HFFc6 (cell line): ENCODE measurements at regions not wholly inside any gene's neighbourhood (a gene's known extent, or its start where the extent isn't known, plus 50 kb on each side); places are given as distances from the start of the nearest gene placed in this dataset.

ENCODE experiments used
- DNase-seq: peaks from one replicate; pipeline ENCODE4 v3.0.0-alpha.2; 2018
- H3K27ac Mint-ChIP-seq: 2 replicates; pipeline ENCODE4 v1.8.0; 2020; ENCODE audit warnings: mild to moderate bottlenecking, mixed read lengths
- H3K27me3 Mint-ChIP-seq: 2 replicates; pipeline ENCODE4 v1.8.0; 2021; ENCODE audit warnings: mild to moderate bottlenecking, moderate library complexity, mixed read lengths; ENCODE audit not compliant: insufficient read depth
- H3K36me3 Mint-ChIP-seq: 2 replicates; pipeline ENCODE4 v1.8.0; 2021; ENCODE audit warnings: low read depth, mixed read lengths
- H3K4me1 Mint-ChIP-seq: 2 replicates; pipeline ENCODE4 v1.8.0; 2020; ENCODE audit warnings: low read depth, mixed read lengths
- H3K4me3 Mint-ChIP-seq: 2 replicates; pipeline ENCODE4 v1.8.0; 2020; ENCODE audit warnings: mild to moderate bottlenecking, moderate library complexity, mixed read lengths
- H3K9me3 Mint-ChIP-seq: 2 replicates; pipeline ENCODE4 v1.8.0; 2020; ENCODE audit warnings: mild to moderate bottlenecking, mixed read lengths
- TF ChIP-seq, protein P1 (sequence below): fragments of 200-600 bp; sonication (generic); IDR thresholded peaks from 2 replicates; pipeline ENCODE4 v1.5.0; 2021; ENCODE audit warnings: antibody characterized with exemption, mild to moderate bottlenecking

DNA sequence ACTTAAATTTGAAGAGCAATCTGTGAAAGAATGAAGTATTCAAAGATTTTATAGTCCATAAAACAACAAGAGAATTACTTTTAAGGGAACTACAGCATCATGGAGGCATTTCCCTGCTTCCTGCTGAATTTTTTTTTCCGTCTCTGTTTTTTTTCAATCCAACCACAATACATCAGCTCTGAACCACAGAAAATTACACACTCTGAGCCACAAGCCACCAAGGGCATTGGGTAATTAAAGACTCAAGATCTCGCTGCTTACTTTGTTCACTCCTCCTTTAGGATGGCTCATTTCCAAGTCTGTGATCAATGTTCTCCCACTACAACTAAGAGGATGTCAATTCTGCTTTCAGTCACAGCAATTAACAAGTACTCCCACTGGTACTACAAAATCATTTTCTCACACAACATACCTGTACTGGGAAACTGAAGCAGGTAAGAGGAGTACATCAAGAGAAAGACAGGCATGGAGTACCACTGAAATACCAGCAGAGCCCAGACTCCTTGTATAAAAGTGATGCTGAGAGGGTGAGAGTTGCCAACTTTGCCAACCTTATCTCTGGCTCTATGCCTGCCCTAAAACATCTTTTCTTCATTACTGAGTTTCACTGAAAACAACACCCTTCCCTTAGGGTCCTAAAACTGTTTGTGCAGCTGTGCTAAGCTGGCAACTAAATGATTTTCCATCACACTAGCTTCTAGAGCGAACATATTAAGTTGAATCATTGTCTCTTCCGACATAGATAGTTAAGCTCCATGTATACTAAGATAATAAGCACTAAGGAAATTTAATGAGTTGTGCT, 105.8 kb upstream of the MAGEB18 start:
- Mint-ChIP-seq H3K4me3 (no peak overlapping the region), H3K4me1 (no peaks in the 10 kb centered on the region), H3K36me3 (no peaks in the 10 kb centered on the region), H3K27me3 (no peaks in the 10 kb centered on the region), H3K27ac (no peak overlapping the region), H3K9me3 (peaks cover 11% of the 10 kb centered on the region)
- TF ChIP-seq, protein P1, sequence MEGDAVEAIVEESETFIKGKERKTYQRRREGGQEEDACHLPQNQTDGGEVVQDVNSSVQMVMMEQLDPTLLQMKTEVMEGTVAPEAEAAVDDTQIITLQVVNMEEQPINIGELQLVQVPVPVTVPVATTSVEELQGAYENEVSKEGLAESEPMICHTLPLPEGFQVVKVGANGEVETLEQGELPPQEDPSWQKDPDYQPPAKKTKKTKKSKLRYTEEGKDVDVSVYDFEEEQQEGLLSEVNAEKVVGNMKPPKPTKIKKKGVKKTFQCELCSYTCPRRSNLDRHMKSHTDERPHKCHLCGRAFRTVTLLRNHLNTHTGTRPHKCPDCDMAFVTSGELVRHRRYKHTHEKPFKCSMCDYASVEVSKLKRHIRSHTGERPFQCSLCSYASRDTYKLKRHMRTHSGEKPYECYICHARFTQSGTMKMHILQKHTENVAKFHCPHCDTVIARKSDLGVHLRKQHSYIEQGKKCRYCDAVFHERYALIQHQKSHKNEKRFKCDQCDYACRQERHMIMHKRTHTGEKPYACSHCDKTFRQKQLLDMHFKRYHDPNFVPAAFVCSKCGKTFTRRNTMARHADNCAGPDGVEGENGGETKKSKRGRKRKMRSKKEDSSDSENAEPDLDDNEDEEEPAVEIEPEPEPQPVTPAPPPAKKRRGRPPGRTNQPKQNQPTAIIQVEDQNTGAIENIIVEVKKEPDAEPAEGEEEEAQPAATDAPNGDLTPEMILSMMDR, result no peak
- no peak for DNase-seq

DNA sequence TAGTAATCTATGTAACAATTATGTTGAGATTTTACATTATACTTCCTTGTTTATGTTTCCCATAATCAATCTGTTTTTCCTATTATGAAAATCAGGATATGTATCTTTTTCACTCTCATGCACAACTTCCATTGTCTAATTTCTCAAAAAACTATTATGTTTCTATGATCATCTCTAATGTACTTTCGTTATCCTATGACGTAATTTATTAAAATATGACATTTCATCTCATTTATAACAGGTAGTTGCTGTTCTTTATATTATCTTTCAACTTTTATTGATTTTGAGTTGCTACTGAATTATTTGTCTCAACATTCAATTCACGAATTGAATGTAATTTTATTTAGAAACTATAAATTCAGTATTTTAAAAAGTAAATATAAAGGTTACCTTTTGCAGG, 100.8 kb upstream of the MAGEB18 start:
- TF ChIP-seq, protein P1, result no peak
- peaks cover under 1% of the 10 kb centered on the region; the same call in 1 of the 2 replicates for H3K9me3 Mint-ChIP-seq
- no peak overlapping the region for H3K27ac Mint-ChIP-seq
- no peak overlapping the region for H3K4me3 Mint-ChIP-seq
- no peaks in the 10 kb centered on the region for H3K36me3 Mint-ChIP-seq
- DNase-seq, result no peak
- no peaks in the 10 kb centered on the region for H3K27me3 Mint-ChIP-seq
- no peaks in the 10 kb centered on the region for H3K4me1 Mint-ChIP-seq

DNA sequence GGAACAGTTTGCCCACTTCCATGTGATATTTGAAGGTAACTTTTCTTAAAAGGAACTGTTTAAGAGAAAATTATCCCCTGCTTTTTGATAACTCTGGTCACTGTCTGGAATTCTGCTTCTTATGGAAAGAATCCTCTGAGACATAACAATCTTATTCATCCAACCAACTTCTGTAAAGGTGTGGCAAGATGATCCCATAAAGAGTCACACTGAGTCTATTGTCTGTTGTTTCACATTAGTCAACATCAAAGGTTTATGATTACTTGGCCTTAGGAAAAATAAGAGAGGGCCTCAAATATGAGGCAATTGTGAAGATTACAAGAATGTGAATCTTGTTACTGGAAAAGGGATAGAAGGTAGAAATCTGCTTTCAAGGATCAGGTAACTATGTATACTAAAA, 88.0 kb upstream of the MAGEB18 start:
- Mint-ChIP-seq H3K27me3 (no peaks in the 10 kb centered on the region), H3K4me3 (no peak overlapping the region), H3K27ac (no peak overlapping the region), H3K4me1 (no peaks in the 10 kb centered on the region), H3K9me3 (peaks cover 7% of the 10 kb centered on the region; the same call in 1 of the 2 replicates), H3K36me3 (no peaks in the 10 kb centered on the region)
- TF ChIP-seq, protein P1, result no peak
- no peak for DNase-seq

DNA sequence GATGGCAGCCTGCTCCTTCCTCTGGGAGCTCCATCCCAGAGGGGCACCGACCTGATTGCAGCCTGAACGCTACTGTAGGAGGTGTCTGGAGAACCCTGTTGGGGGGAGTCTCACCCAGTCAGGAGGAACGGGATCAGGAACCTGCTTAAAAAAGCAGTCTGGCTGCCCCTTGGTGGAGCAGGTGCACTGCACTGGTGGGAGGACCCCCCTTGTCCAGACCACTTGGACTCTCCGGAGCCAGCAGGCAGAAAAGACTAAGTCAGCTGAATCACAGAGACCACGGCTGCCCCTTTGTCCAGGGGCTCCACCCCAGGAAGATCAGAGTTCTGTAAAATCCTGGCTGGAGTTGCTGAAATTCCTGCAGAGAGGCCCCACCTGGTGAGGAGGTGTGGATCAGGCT, 67.3 kb upstream of the MAGEB18 start:
- no peaks in the 10 kb centered on the region for H3K4me1 Mint-ChIP-seq

DNA sequence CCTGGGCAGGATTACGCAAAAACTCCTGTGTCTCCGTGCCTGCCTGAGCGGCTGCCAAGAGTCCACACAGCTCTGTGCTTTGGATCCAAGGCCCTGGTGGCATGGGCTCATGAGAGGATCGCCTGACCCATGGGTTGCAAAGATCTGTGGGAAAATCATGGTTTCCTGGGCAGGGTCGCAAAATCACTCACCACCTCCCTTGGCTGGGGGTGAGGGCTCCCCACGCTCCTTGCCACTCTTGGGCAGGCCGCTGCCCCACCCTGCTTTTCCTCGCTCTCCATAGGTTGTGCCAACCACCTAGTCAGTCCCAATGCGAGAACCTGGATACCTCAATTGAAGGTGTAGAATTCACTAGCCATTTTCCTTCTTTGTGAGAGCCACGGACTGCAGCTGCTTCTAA, 66.5 kb upstream of the MAGEB18 start:
- TF ChIP-seq, protein P1, result no peak
- Mint-ChIP-seq H3K4me3 (no peak overlapping the region), H3K36me3 (no peaks in the 10 kb centered on the region), H3K27ac (no peak overlapping the region), H3K9me3 (peaks cover 14% of the 10 kb centered on the region), H3K27me3 (no peaks in the 10 kb centered on the region), H3K4me1 (no peaks in the 10 kb centered on the region)
- no peak for DNase-seq

More for the DNA sequence above, 67.3 kb upstream of the MAGEB18 start:
- H3K9me3 Mint-ChIP-seq, result peaks cover 14% of the 10 kb centered on the region
- TF ChIP-seq, protein P1, result no peak
- H3K27me3 Mint-ChIP-seq, result no peaks in the 10 kb centered on the region
- H3K36me3 Mint-ChIP-seq, result no peaks in the 10 kb centered on the region
- no peak overlapping the region for H3K27ac Mint-ChIP-seq
- DNase-seq, result no peak
- no peak overlapping the region for H3K4me3 Mint-ChIP-seq
